HEK293 (cell line): ENCODE measurements at regions not wholly inside any gene's neighbourhood (a gene's known extent, or its start where the extent isn't known, plus 50 kb on each side); places are given as distances from the start of the nearest gene placed in this dataset.

ENCODE experiments used
- CTCF ChIA-PET: fragments of 350-600 bp; formaldehyde crosslinking; extraction: SDS; loops from one replicate; lab custom pipeline; 2021; ENCODE audit warnings: antibody characterized with exemption; lab: Yijun Ruan, JAX
- POLR2A ChIA-PET: fragments of 300-600 bp; formaldehyde crosslinking; extraction: SDS; loops from one replicate; lab custom pipeline; 2020; ENCODE audit warnings: antibody characterized with exemption, inconsistent platforms; lab: Yijun Ruan, JAX
- H3K27ac ChIP-seq: fragments of 200-500 bp; sonication (Bioruptor generic); 2 replicates; pipeline ENCODE4 v1.5.1; 2014; ENCODE audit warnings: low read depth, low read length, control low read depth, inconsistent platforms; ENCODE audit errors: extremely low read depth
- H3K36me3 ChIP-seq, 2 experiments: fragments of 200-500 bp in 1 of 2; sonication (Bioruptor generic) in 1 of 2; 1 replicate in 1 of 2; 2 replicates in 1 of 2; pipeline ENCODE4 v1.5.1; 2014 to 2017; ENCODE audit warnings: inconsistent platforms in 2 of 2, low read length in 2 of 2; ENCODE audit not compliant: control insufficient read depth in 2 of 2, insufficient read depth in 1 of 2
- H3K4me1 ChIP-seq: fragments of 200-500 bp; sonication (Bioruptor generic); 2 replicates; pipeline ENCODE4 v1.5.1; 2014; ENCODE audit warnings: mild to moderate bottlenecking, low read length, inconsistent platforms; ENCODE audit not compliant: control insufficient read depth, insufficient read depth
- H3K4me3 ChIP-seq: 2 replicates; pipeline ENCODE4 v1.5.1; 2011; ENCODE audit warnings: low read depth, mild to moderate bottlenecking, control low read depth, low read length, moderate library complexity
- H3K9me3 ChIP-seq: fragments of 200-500 bp; sonication (Bioruptor generic); 2 replicates; pipeline ENCODE4 v1.5.1; 2014; ENCODE audit warnings: low read depth, low read length, inconsistent platforms; ENCODE audit not compliant: control insufficient read depth, insufficient read depth
- PRDM6 ChIP-seq: fragments of 450-650 bp; formaldehyde crosslinking; IDR thresholded peaks from 2 replicates; pipeline ENCODE4 v1.5.1; 2017; ENCODE audit warnings: missing biosample characterization, missing genetic modification characterization
- ZBTB48 ChIP-seq: fragments of 450-650 bp; formaldehyde crosslinking; IDR thresholded peaks from 2 replicates; pipeline ENCODE4 v1.5.1; 2016; ENCODE audit warnings: missing biosample characterization, missing genetic modification characterization
- ZFP3 ChIP-seq: fragments of 450-650 bp; formaldehyde crosslinking; IDR thresholded peaks from 2 replicates; pipeline ENCODE4 v1.5.1; 2016; ENCODE audit warnings: low read depth, missing biosample characterization, missing genetic modification characterization
- ZNF449 ChIP-seq: fragments of 450-650 bp; formaldehyde crosslinking; IDR thresholded peaks from 2 replicates; pipeline ENCODE4 v1.5.1; 2017; ENCODE audit warnings: missing biosample characterization, mild to moderate bottlenecking, missing genetic modification characterization, moderate library complexity
- ZNF544 ChIP-seq: fragments of 450-650 bp; formaldehyde crosslinking; IDR thresholded peaks from 2 replicates; pipeline ENCODE4 v1.5.0; 2017; ENCODE audit warnings: missing biosample characterization, missing genetic modification characterization
- ZNF585B ChIP-seq: fragments of 450-650 bp; formaldehyde crosslinking; IDR thresholded peaks from 2 replicates; pipeline ENCODE4 v1.5.1; 2016; ENCODE audit warnings: missing biosample characterization, missing genetic modification characterization
- ZNF596 ChIP-seq: fragments of 450-650 bp; IDR thresholded peaks from 2 replicates; pipeline ENCODE4 v1.5.0; 2018; ENCODE audit warnings: missing biosample characterization, mild to moderate bottlenecking, missing genetic modification characterization, moderate library complexity
- ZNF785 ChIP-seq: fragments of 450-650 bp; formaldehyde crosslinking; IDR thresholded peaks from 2 replicates; pipeline ENCODE4 v1.5.1; 2016; ENCODE audit warnings: missing biosample characterization, missing genetic modification characterization
- TF ChIP-seq, protein P1 (sequence below): fragments of 450-650 bp; formaldehyde crosslinking; IDR thresholded peaks from 2 replicates; pipeline ENCODE4 v1.5.1; 2016; ENCODE audit warnings: missing biosample characterization, missing genetic modification characterization
- TF ChIP-seq, protein P2 (sequence below): fragments of 450-650 bp; formaldehyde crosslinking; IDR thresholded peaks from 2 replicates; pipeline ENCODE4 v1.5.1; 2016; ENCODE audit warnings: missing biosample characterization, missing genetic modification characterization

GRCh38 chr2:217248312-217248935, 388.6 kb upstream of the TNP1 start (continued):
- TF ChIP-seq PRDM6 (tag by site-specific recombination): no peak
- no peak for TF ChIP-seq ZFP3

- H3K36me3 ChIP-seq: no peaks in the 10 kb centered on the region
- no peaks in the 10 kb centered on the region for H3K9me3 ChIP-seq
- TF ChIP-seq ZNF544 (tag by site-specific recombination): no peak
- no peak for TF ChIP-seq ZNF596 (tag by site-specific recombination)
- TF ChIP-seq, protein P1, sequence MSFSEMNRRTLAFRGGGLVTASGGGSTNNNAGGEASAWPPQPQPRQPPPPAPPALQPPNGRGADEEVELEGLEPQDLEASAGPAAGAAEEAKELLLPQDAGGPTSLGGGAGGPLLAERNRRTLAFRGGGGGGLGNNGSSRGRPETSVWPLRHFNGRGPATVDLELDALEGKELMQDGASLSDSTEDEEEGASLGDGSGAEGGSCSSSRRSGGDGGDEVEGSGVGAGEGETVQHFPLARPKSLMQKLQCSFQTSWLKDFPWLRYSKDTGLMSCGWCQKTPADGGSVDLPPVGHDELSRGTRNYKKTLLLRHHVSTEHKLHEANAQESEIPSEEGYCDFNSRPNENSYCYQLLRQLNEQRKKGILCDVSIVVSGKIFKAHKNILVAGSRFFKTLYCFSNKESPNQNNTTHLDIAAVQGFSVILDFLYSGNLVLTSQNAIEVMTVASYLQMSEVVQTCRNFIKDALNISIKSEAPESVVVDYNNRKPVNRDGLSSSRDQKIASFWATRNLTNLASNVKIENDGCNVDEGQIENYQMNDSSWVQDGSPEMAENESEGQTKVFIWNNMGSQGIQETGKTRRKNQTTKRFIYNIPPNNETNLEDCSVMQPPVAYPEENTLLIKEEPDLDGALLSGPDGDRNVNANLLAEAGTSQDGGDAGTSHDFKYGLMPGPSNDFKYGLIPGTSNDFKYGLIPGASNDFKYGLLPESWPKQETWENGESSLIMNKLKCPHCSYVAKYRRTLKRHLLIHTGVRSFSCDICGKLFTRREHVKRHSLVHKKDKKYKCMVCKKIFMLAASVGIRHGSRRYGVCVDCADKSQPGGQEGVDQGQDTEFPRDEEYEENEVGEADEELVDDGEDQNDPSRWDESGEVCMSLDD (tag by site-specific recombination): no peak
- no peak for TF ChIP-seq ZNF449 (tag by site-specific recombination)
- TF ChIP-seq, protein P2, sequence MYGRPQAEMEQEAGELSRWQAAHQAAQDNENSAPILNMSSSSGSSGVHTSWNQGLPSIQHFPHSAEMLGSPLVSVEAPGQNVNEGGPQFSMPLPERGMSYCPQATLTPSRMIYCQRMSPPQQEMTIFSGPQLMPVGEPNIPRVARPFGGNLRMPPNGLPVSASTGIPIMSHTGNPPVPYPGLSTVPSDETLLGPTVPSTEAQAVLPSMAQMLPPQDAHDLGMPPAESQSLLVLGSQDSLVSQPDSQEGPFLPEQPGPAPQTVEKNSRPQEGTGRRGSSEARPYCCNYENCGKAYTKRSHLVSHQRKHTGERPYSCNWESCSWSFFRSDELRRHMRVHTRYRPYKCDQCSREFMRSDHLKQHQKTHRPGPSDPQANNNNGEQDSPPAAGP (tag by site-specific recombination): no peak
- TF ChIP-seq ZBTB48: no peak
- POLR2A ChIA-PET: no interaction called here
- CTCF ChIA-PET: interaction anchor here (0.7 kb wide), 1 partner anchor 72 kb away, joined by 3 read pairs; no protein-coding TSS in a partner anchor
- H3K4me3 ChIP-seq: no peak overlapping the region
- H3K27ac ChIP-seq: no peak overlapping the region
- H3K4me1 ChIP-seq: peaks cover 17% of the 10 kb centered on the region
These were observed 387.6 kb upstream of the TNP1 start for GRCh38 chr2:217247476-217247875.

DNA sequence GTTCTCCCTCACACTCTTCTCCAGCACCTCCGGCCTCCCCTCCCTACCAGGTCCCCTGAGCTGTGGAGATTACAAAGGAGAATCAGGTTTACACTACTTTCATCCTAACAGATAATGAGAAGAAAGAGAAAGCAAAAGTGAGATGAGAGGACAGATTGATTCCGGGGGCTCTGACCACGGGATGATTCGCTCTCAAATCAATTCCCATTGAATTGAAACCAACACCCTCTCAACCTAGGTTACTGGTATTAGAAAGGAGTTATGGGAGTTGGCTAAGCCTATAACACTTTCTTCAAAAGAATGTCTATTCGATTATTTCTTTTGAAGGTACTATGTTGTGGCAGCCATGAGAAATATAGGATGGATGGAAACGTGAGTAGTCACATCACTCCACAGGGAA, 386.2 kb upstream of the TNP1 start:
- peaks cover 17% of the 10 kb centered on the region for H3K4me1 ChIP-seq
- no peaks in the 10 kb centered on the region for H3K36me3 ChIP-seq
- no peaks in the 10 kb centered on the region for H3K9me3 ChIP-seq
- ChIA-PET POLR2A (no interaction called here), CTCF (interaction anchor here (0.6 kb wide), 1 partner anchor 1639 kb away, joined by 4 read pairs; no protein-coding TSS in a partner anchor)
- no peak overlapping the region for H3K27ac ChIP-seq
- TF ChIP-seq ZNF585B (tag by site-specific recombination) (no peak), PRDM6 (tag by site-specific recombination) (no peak), ZNF785 (tag by site-specific recombination) (no peak)
- H3K4me3 ChIP-seq: no peak overlapping the region
